ENCODE measurements at regions not wholly inside any gene's neighbourhood (a gene's known extent, or its start where the extent isn't known, plus 50 kb on each side); places are given as distances from the start of the nearest gene placed in this dataset.
"Not testable (repeated sequence)": the region's sequence is repeated elsewhere in the genome, so short reads cannot be mapped to it uniquely, and the experiment has no call there.

DNA sequence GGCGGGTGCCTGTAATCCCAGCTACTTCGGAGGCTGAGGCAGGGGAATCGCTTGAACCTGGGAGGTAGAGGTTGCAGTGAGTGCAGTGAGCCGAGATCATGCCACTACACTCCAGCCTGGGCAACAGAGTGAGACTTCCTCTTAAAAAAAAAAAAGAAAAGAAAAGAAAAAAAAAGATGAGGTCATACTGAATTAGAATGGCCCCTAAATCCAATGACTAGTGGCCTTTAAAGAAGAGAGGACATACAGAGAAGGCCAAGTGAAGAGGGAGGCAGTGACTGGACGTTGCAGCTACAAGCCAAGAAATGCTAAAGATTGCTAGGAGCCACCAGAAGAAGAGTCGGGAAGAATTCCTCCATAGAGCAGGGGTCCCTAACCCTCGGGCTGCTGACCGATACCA is 76.9 kb upstream of the TIAM1 start:
- CTCF ChIA-PET, result no interaction called here
- Histone ChIP-seq H3K4me1 (ENCODE audit: control insufficient read depth in 2 of 2, insufficient read depth in 2 of 2, low read length in 2 of 2) (no peaks in the 10 kb centered on the region), H3K27me3 (ENCODE audit: control insufficient read depth in 2 of 2, insufficient read depth in 2 of 2, low read length in 2 of 2) (no peaks in the 10 kb centered on the region), H3K4me3 (ENCODE audit: low read length) (no peak overlapping the region), H3K36me3 (ENCODE audit: control insufficient read depth in 2 of 3, insufficient read depth in 3 of 3, low read length in 3 of 3) (no peaks in the 10 kb centered on the region), H3K27ac (ENCODE audit: low read depth, low read length) (no peak overlapping the region), H3K9me3 (ENCODE audit: control insufficient read depth in 2 of 3, low read length in 3 of 3) (no peaks in the 10 kb centered on the region)
- no peak for ATAC-seq
- H3K27ac Mint-ChIP-seq, result no peak overlapping the region
- intact Hi-C loops (cut with micrococcal nuclease), result no loop called here
- peaks cover 0 to 9% (median 2%) of the 10 kb centered on the region in 7 donors for H3K4me1 Mint-ChIP-seq
- DNase-seq, result no peak
- POLR2A ChIA-PET, result no interaction called here
- H3K9me3 Mint-ChIP-seq, result peaks cover 0 to 14% (median 0%) of the 10 kb centered on the region in 11 donors
- no peak overlapping the region for H3K4me3 Mint-ChIP-seq
- H3K27me3 Mint-ChIP-seq, result peaks cover 0 to 10% (median 0%) of the 10 kb centered on the region in 5 donors
- H3K36me3 Mint-ChIP-seq, result peaks cover 0 to 17% (median 4%) of the 10 kb centered on the region in 5 donors

DNA sequence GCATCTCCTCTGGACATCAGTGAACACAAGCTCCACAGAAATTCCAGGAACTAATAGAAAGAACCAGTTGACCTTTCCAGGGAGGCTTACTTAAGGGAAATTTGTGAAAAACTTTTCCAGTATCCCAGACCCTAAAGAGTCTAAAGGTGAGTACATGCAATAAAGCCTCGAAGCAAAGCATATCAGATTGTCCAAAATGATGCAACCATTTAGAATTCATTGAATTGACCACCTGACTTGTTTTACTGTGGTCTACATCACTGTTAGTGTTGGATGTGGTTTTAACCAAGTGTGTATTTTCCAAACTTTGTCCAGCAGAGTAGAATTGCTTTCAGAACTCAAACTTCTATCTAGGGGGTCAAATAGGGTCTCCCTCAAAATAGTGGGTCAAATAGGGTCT is 76.3 kb upstream of the TIAM1 start:
- Histone ChIP-seq H3K36me3 (ENCODE audit: control insufficient read depth in 2 of 3, insufficient read depth in 3 of 3, low read length in 3 of 3) (no peaks in the 10 kb centered on the region), H3K27me3 (ENCODE audit: control insufficient read depth in 2 of 2, insufficient read depth in 2 of 2, low read length in 2 of 2) (no peaks in the 10 kb centered on the region), H3K4me3 (ENCODE audit: low read length) (no peak overlapping the region), H3K9me3 (ENCODE audit: control insufficient read depth in 2 of 3, low read length in 3 of 3) (no peaks in the 10 kb centered on the region), H3K27ac (ENCODE audit: low read depth, low read length) (no peak overlapping the region), H3K4me1 (ENCODE audit: control insufficient read depth in 2 of 2, insufficient read depth in 2 of 2, low read length in 2 of 2) (no peaks in the 10 kb centered on the region)
- Mint-ChIP-seq H3K27ac (no peak overlapping the region), H3K27me3 (peaks cover 0 to 10% (median 0%) of the 10 kb centered on the region in 5 donors), H3K9me3 (peaks cover 0 to 15% (median 0%) of the 10 kb centered on the region in 11 donors), H3K36me3 (peaks cover 0 to 24% (median 4%) of the 10 kb centered on the region in 5 donors), H3K4me3 (no peak overlapping the region), H3K4me1 (peaks cover 0 to 9% (median 0%) of the 10 kb centered on the region in 7 donors)
- intact Hi-C loops (cut with micrococcal nuclease), result no loop called here
- ATAC-seq, result no peak
- ChIA-PET POLR2A (no interaction called here), CTCF (no interaction called here)
- no peak for DNase-seq

DNA sequence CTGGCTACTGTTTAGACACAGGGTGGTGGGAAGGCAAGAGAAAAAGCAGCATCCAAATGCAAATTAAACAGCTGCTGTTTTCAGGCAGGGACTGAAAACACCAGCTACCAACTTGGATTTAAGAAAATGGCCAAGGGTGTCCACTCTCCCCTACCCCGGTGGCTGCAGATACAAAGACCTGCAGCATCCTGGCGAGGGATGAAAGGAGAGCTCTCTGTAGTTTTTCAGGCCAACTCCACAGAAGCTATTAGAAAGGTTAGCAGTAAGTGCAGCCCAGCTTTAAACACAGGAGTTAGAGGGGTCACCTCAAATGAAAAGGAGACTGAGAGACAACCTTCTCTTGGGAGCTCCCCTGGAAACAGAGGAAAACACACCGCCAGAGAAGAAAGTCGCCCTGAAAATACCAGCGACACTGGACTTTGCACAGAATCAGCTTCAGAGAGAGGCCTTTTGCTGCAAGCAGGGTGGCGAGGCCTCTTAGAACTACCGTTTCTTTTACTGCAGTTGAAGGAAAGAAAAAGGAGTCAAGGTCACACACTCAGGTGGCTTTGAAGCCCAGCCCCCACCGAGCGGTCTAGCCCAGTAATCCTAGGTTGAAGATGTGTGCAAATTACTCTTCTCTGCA is 74.4 kb upstream of the TIAM1 start:
- Histone ChIP-seq H3K27me3 (ENCODE audit: control insufficient read depth in 2 of 2, insufficient read depth in 2 of 2, low read length in 2 of 2) (no peaks in the 10 kb centered on the region), H3K9me3 (ENCODE audit: control insufficient read depth in 2 of 3, low read length in 3 of 3) (no peaks in the 10 kb centered on the region), H3K36me3 (ENCODE audit: control insufficient read depth in 2 of 3, insufficient read depth in 3 of 3, low read length in 3 of 3) (no peaks in the 10 kb centered on the region), H3K4me1 (ENCODE audit: control insufficient read depth in 2 of 2, insufficient read depth in 2 of 2, low read length in 2 of 2) (no peaks in the 10 kb centered on the region), H3K27ac (ENCODE audit: low read depth, low read length) (no peak overlapping the region), H3K4me3 (ENCODE audit: low read length) (no peak overlapping the region)
- POLR2A ChIA-PET, result no interaction called here
- no peak overlapping the region for H3K4me3 Mint-ChIP-seq
- H3K27me3 Mint-ChIP-seq, result peaks cover 0 to 6% (median 0%) of the 10 kb centered on the region in 5 donors
- ATAC-seq (no peak), DNase-seq (no peak)
- peaks cover 0 to 15% (median 0%) of the 10 kb centered on the region in 11 donors for H3K9me3 Mint-ChIP-seq
- CTCF ChIA-PET, result no interaction called here
- H3K36me3 Mint-ChIP-seq, result peaks cover 0 to 25% (median 4%) of the 10 kb centered on the region in 5 donors
- H3K27ac Mint-ChIP-seq, result no peak overlapping the region
- intact Hi-C loops (cut with micrococcal nuclease), result no loop called here
- H3K4me1 Mint-ChIP-seq, result peaks cover 0 to 9% (median 0%) of the 10 kb centered on the region in 7 donors

DNA sequence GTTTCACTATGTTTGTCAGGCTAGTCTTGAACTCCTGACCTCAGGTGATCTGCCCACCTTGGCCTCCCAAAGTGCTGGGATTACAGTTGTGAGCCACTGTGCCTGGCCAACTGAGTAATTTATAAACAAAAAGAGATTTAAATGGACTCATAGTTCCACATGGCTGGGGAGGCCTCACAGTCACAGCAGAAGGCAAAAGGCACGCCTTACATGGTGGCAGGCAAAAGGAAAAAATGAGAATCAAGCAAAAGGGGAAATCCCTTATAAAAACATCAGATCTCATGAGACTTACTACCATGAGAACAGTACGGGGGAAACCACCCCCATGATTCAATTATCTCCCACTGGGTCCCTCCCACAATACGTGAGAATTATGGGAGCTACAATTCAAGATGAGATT is 73.2 kb upstream of the TIAM1 start:
- H3K36me3 ChIP-seq (ENCODE audit: control insufficient read depth in 2 of 3, insufficient read depth in 3 of 3, low read length in 3 of 3); intact Hi-C loops (cut with micrococcal nuclease): not testable (repeated sequence)
- H3K9me3 Mint-ChIP-seq, result peaks cover 0 to 15% (median 0%) of the 10 kb centered on the region in 11 donors

DNA sequence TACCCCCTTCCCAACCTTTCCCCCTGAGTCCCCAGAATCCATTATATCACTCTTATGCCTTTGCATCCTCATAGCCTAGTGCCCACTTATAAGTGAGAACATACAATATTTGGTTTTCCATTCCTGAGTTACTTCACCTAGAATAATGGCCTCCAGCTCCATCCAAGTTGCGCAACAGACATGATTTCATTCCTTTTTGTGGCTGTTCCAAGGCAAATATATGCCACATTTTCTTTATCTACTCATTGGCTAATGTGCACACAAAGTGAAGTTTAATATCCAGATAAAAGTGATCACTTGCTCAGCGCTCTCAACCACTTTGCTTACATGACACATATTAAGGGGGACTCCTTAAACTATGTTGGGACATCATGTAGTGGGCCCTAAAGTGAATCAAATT is 72.4 kb upstream of the TIAM1 start:
- ATAC-seq (no peak), DNase-seq (no peak)
- POLR2A ChIA-PET, result no interaction called here
- intact Hi-C loops (cut with micrococcal nuclease), result no loop called here
- Histone ChIP-seq H3K36me3 (ENCODE audit: control insufficient read depth in 2 of 3, insufficient read depth in 3 of 3, low read length in 3 of 3) (no peaks in the 10 kb centered on the region), H3K9me3 (ENCODE audit: control insufficient read depth in 2 of 3, low read length in 3 of 3) (no peaks in the 10 kb centered on the region), H3K27me3 (ENCODE audit: control insufficient read depth in 2 of 2, insufficient read depth in 2 of 2, low read length in 2 of 2) (no peaks in the 10 kb centered on the region), H3K4me1 (ENCODE audit: control insufficient read depth in 2 of 2, insufficient read depth in 2 of 2, low read length in 2 of 2) (no peaks in the 10 kb centered on the region), H3K4me3 (ENCODE audit: low read length) (no peak overlapping the region), H3K27ac (ENCODE audit: low read depth, low read length) (no peak overlapping the region)
- Mint-ChIP-seq H3K4me1 (peaks cover 0 to 4% (median 0%) of the 10 kb centered on the region in 7 donors), H3K27me3 (peaks cover 0 to 6% (median 0%) of the 10 kb centered on the region in 5 donors), H3K36me3 (peaks cover 0 to 29% (median 4%) of the 10 kb centered on the region in 5 donors), H3K27ac (no peak overlapping the region), H3K9me3 (peaks cover 0 to 15% (median 0%) of the 10 kb centered on the region in 11 donors), H3K4me3 (no peak overlapping the region)
- CTCF ChIA-PET, result no interaction called here

More for the DNA sequence above, 73.2 kb upstream of the TIAM1 start:
- H3K27ac ChIP-seq (ENCODE audit: low read depth, low read length); H3K9me3 ChIP-seq (ENCODE audit: control insufficient read depth in 2 of 3, low read length in 3 of 3); ATAC-seq; H3K4me1 ChIP-seq (ENCODE audit: control insufficient read depth in 2 of 2, insufficient read depth in 2 of 2, low read length in 2 of 2); DNase-seq; CTCF ChIA-PET; H3K4me1 Mint-ChIP-seq; H3K27me3 ChIP-seq (ENCODE audit: control insufficient read depth in 2 of 2, insufficient read depth in 2 of 2, low read length in 2 of 2); H3K4me3 ChIP-seq (ENCODE audit: low read length); H3K4me3 Mint-ChIP-seq; H3K27me3 Mint-ChIP-seq: not testable (repeated sequence)
- peaks cover 0 to 25% (median 4%) of the 10 kb centered on the region in 5 donors for H3K36me3 Mint-ChIP-seq
- H3K27ac Mint-ChIP-seq, result peak overlapping the region in 2 of 9 donors; percentile 28 to 29
- POLR2A ChIA-PET, result interaction anchor here (0.7 kb wide), 1 partner anchor 27 kb away, joined by 3 read pairs; no protein-coding TSS in a partner anchor

DNA sequence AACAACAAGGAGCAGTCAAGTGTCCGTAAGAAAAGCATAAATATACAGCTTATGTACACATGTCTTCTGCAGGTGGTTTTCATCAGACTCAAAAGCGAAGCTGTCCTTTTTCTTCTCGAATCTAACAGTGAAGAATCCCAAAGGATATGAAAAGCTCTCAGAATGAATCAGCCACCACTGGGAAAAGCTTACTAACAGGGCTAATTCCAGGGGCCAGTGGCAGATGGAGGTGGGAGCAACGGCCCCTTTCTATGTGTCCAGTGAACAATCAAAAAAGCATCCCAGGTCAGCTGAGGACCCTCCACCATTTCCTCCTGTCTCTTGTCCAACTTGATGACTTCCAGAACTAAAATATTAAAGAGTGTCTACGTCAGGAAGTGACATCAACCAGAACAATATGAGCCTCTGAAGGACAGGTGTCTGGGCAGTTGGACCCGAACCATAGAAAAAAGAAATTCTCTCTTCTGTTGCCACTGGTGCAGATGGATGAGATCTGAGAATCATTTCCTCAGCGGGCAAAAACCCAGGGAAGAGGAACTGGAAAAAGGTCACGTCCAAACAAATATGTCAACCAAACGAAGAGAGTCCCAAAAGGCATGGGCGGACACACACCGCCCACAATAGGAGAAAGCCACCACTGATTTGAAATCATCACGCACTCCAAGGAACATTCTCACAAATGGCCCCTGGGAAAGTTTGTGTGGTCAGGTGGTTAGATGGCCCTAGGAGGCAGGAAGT is 70.4 kb upstream of the TIAM1 start:
- peaks cover 0 to 15% (median 0%) of the 10 kb centered on the region in 11 donors for H3K9me3 Mint-ChIP-seq
- ChIA-PET POLR2A (interaction anchor here (0.7 to 0.8 kb wide), 2 partner anchors 13 to 281 kb away, joined by 3 read pairs; no protein-coding TSS in a partner anchor), CTCF (no interaction called here)
- H3K27ac Mint-ChIP-seq, result no peak overlapping the region
- ATAC-seq, result no peak
- DNase-seq, result no peak
- no peaks in the 10 kb centered on the region for H3K36me3 ChIP-seq (ENCODE audit: control insufficient read depth in 2 of 3, insufficient read depth in 3 of 3, low read length in 3 of 3)
- no peak overlapping the region for H3K4me3 Mint-ChIP-seq
- peaks cover 0 to 4% (median 0%) of the 10 kb centered on the region in 7 donors for H3K4me1 Mint-ChIP-seq
- H3K36me3 Mint-ChIP-seq, result peaks cover 0 to 29% (median 4%) of the 10 kb centered on the region in 5 donors
- H3K27me3 Mint-ChIP-seq, result peaks cover 0 to 6% (median 0%) of the 10 kb centered on the region in 5 donors
- H3K27ac ChIP-seq (ENCODE audit: low read depth, low read length), result no peak overlapping the region
- no peaks in the 10 kb centered on the region for H3K27me3 ChIP-seq (ENCODE audit: control insufficient read depth in 2 of 2, insufficient read depth in 2 of 2, low read length in 2 of 2)
- no peaks in the 10 kb centered on the region for H3K9me3 ChIP-seq (ENCODE audit: control insufficient read depth in 2 of 3, low read length in 3 of 3)
- intact Hi-C loops (cut with micrococcal nuclease), result loop anchor here in 1 of 2 donors (5.0 kb wide), 1 partner anchor 62 kb away; no protein-coding TSS in a partner anchor
- peaks cover 0 to 15% of the 10 kb centered on the region in 2 donors for H3K4me1 ChIP-seq (ENCODE audit: control insufficient read depth in 2 of 2, insufficient read depth in 2 of 2, low read length in 2 of 2)
- H3K4me3 ChIP-seq (ENCODE audit: low read length), result no peak overlapping the region
